AG04450 (cell line): ENCODE measurements at regions not wholly inside any gene's neighbourhood (a gene's known extent, or its start where the extent isn't known, plus 50 kb on each side); places are given as distances from the start of the nearest gene placed in this dataset.

Experiments used
- CTCF ChIA-PET: fragments of 300-600, 350-600 bp; formaldehyde crosslinking; extraction: SDS; loops from one replicate; lab custom pipeline; 2022; ENCODE audit warnings: antibody characterized with exemption, inconsistent platforms; lab: Charles Lee
- POLR2A ChIA-PET: fragments of 350-600 bp; formaldehyde crosslinking; extraction: SDS; loops from one replicate; lab custom pipeline; 2021; ENCODE audit warnings: antibody characterized with exemption, inconsistent platforms; lab: Yijun Ruan, JAX
- DNase-seq: peaks from one replicate; pipeline ENCODE4 v3.0.0-alpha.2; 2011; ENCODE audit warnings: low read depth, low spot score
- H3K27ac ChIP-seq: one replicate; pipeline ENCODE4 v1.5.1; 2012; ENCODE audit warnings: low read depth, low read length, control low read depth
- H3K27me3 ChIP-seq: one replicate; pipeline ENCODE4 v1.6.0; 2012; ENCODE audit warnings: low read length; ENCODE audit not compliant: control insufficient read depth, insufficient read depth
- H3K4me3 ChIP-seq: 2 replicates; pipeline ENCODE4 v1.5.1; 2011; ENCODE audit warnings: mild to moderate bottlenecking, low read depth, low read length, control low read depth
- H3K9me3 ChIP-seq: 2 replicates; pipeline ENCODE4 v1.5.1; 2012; ENCODE audit warnings: low read length; ENCODE audit not compliant: control insufficient read depth, insufficient read depth
- CTCF ChIP-seq: IDR thresholded peaks from 2 replicates; pipeline ENCODE4 v1.5.1; 2011; ENCODE audit warnings: low read depth, low read length, control low read depth, inconsistent platforms

- CTCF ChIA-PET: no interaction called here
- POLR2A ChIA-PET: no interaction called here
- Histone ChIP-seq H3K9me3 (no peaks in the 10 kb centered on the region), H3K27ac (no peak overlapping the region), H3K27me3 (no peaks in the 10 kb centered on the region), H3K4me3 (no peak overlapping the region)
- no peak for DNase-seq
- no peak for TF ChIP-seq CTCF
Observed at GRCh38 chr11:104322696-104323095, 158.7 kb upstream of the PDGFD start.

GRCh38 chr11:104320956-104321355 lies 157.0 kb upstream of the PDGFD start:
- DNase-seq: no peak
- Histone ChIP-seq H3K27ac (no peak overlapping the region), H3K4me3 (no peak overlapping the region), H3K27me3 (no peaks in the 10 kb centered on the region), H3K9me3 (no peaks in the 10 kb centered on the region)
- POLR2A ChIA-PET: no interaction called here
- CTCF ChIA-PET: no interaction called here
- no peak for TF ChIP-seq CTCF

- Histone ChIP-seq H3K27ac (no peak overlapping the region), H3K9me3 (no peaks in the 10 kb centered on the region), H3K27me3 (no peaks in the 10 kb centered on the region), H3K4me3 (no peak overlapping the region)
- ChIA-PET POLR2A (no interaction called here), CTCF (no interaction called here)
- DNase-seq: peak; percentile 32
- no peak for TF ChIP-seq CTCF
Observed at GRCh38 chr11:104320097-104320496, 156.2 kb upstream of the PDGFD start.

GRCh38 chr11:104319396-104319795 lies 155.4 kb upstream of the PDGFD start:
- Histone ChIP-seq H3K4me3 (no peak overlapping the region), H3K9me3 (no peaks in the 10 kb centered on the region), H3K27ac (no peak overlapping the region), H3K27me3 (no peaks in the 10 kb centered on the region)
- ChIA-PET CTCF (no interaction called here), POLR2A (no interaction called here)
- no peak for TF ChIP-seq CTCF
- no peak for DNase-seq

GRCh38 chr11:104306862-104307474 lies 143.0 kb upstream of the PDGFD start:
- H3K9me3 ChIP-seq: no peaks in the 10 kb centered on the region
- no peak overlapping the region for H3K27ac ChIP-seq
- TF ChIP-seq CTCF: no peak
- DNase-seq: no peak
- no peaks in the 10 kb centered on the region for H3K27me3 ChIP-seq
- CTCF ChIA-PET: no interaction called here
- POLR2A ChIA-PET: no interaction called here
- H3K4me3 ChIP-seq: no peak overlapping the region
